Trophoblast cell (in vitro differentiated cells and primary cell): ENCODE measurements at regions not wholly inside any gene's neighbourhood (a gene's known extent, or its start where the extent isn't known, plus 50 kb on each side); places are given as distances from the start of the nearest gene placed in this dataset.

Experiments used
- DNase-seq, 2 donors: peaks; one replicate each; pipeline ENCODE4 v3.0.0-alpha.2; 2016
- H2AFZ ChIP-seq: 2 replicates; pipeline ENCODE4 v1.6.1; 2013; ENCODE audit warnings: low read length, moderate library complexity, mild to moderate bottlenecking; ENCODE audit not compliant: insufficient read depth, poor library complexity
- H2AK5ac ChIP-seq: 2 replicates; pipeline ENCODE4 v1.6.1; 2013; ENCODE audit warnings: mild to moderate bottlenecking, low read length
- H2BK120ac ChIP-seq: 2 replicates; pipeline ENCODE4 v1.6.1; 2013; ENCODE audit warnings: low read length, mild to moderate bottlenecking, moderate library complexity; ENCODE audit not compliant: insufficient read depth, poor library complexity
- H2BK12ac ChIP-seq: 2 replicates; pipeline ENCODE4 v1.6.1; 2013; ENCODE audit warnings: mild to moderate bottlenecking, low read length, moderate library complexity
- H2BK5ac ChIP-seq: 2 replicates; pipeline ENCODE4 v1.6.1; 2013; ENCODE audit warnings: low read length, low read depth, moderate library complexity, mild to moderate bottlenecking; ENCODE audit not compliant: poor library complexity
- H3K14ac ChIP-seq: 2 replicates; pipeline ENCODE4 v1.6.1; 2013; ENCODE audit warnings: mild to moderate bottlenecking, low read length
- H3K18ac ChIP-seq: 2 replicates; pipeline ENCODE4 v1.6.1; 2013; ENCODE audit warnings: mild to moderate bottlenecking, low read length
- H3K23ac ChIP-seq: 2 replicates; pipeline ENCODE4 v1.6.1; 2013; ENCODE audit warnings: low read length
- H3K27ac ChIP-seq: 2 replicates; pipeline ENCODE4 v1.5.1; 2013; ENCODE audit warnings: low read depth, mild to moderate bottlenecking, inconsistent platforms, low read length, moderate library complexity
- H3K27me3 ChIP-seq: 2 replicates; pipeline ENCODE4 v1.6.1; 2013; ENCODE audit warnings: inconsistent platforms, mild to moderate bottlenecking, low read length, moderate library complexity; ENCODE audit not compliant: insufficient read depth
- H3K36me3 ChIP-seq, 2 experiments: 1 replicate in 1 of 2; 2 replicates in 1 of 2; pipeline ENCODE4 v1.6.1; 2013; ENCODE audit warnings: low read length in 2 of 2, mild to moderate bottlenecking in 2 of 2, moderate library complexity in 1 of 2; ENCODE audit not compliant: insufficient read depth in 2 of 2, control insufficient read depth in 1 of 2
- H3K4ac ChIP-seq: 2 replicates; pipeline ENCODE4 v1.6.1; 2013; ENCODE audit warnings: low read depth, mild to moderate bottlenecking, low read length, moderate library complexity
- H3K4me1 ChIP-seq, 2 experiments: 1 replicate in 1 of 2; 2 replicates in 1 of 2; pipeline ENCODE4 v1.6.1; 2013; ENCODE audit warnings: low read length in 2 of 2, mild to moderate bottlenecking in 2 of 2, moderate library complexity in 1 of 2; ENCODE audit not compliant: insufficient read depth in 2 of 2, control insufficient read depth in 1 of 2
- H3K4me2 ChIP-seq: 2 replicates; pipeline ENCODE4 v1.6.1; 2013; ENCODE audit warnings: inconsistent platforms, mild to moderate bottlenecking, low read length, moderate library complexity
- H3K4me3 ChIP-seq: 2 replicates; pipeline ENCODE4 v1.5.1; 2013; ENCODE audit warnings: mild to moderate bottlenecking, low read depth, low read length, inconsistent platforms
- H3K79me1 ChIP-seq: one replicate; pipeline ENCODE4 v1.6.1; 2013; ENCODE audit warnings: low read length
- H3K79me2 ChIP-seq: 2 replicates; pipeline ENCODE4 v1.6.1; 2013; ENCODE audit warnings: low read length, mild to moderate bottlenecking; ENCODE audit not compliant: control insufficient read depth, insufficient read depth, poor library complexity
- H3K9ac ChIP-seq: 2 replicates; pipeline ENCODE4 v1.6.1; 2013; ENCODE audit warnings: mild to moderate bottlenecking, low read length
- H3K9me3 ChIP-seq: 2 replicates; pipeline ENCODE4 v1.6.1; 2013; ENCODE audit warnings: low read depth, mild to moderate bottlenecking, control low read depth, inconsistent platforms, low read length; ENCODE audit not compliant: insufficient read depth
- H4K12ac ChIP-seq: 2 replicates; pipeline ENCODE4 v1.6.1; 2013; ENCODE audit warnings: low read depth, mild to moderate bottlenecking, low read length, moderate library complexity
- H4K8ac ChIP-seq: 2 replicates; pipeline ENCODE4 v1.6.1; 2013; ENCODE audit warnings: low read depth, mild to moderate bottlenecking, low read length, moderate library complexity
- H4K91ac ChIP-seq: one replicate; pipeline ENCODE4 v1.6.1; 2013; ENCODE audit warnings: low read depth, mild to moderate bottlenecking, low read length, moderate library complexity
- WGBS: extraction: QIAGEN DNeasy Blood & Tissue Kit; methylation state at CpG from one replicate; pipeline ENCODE4 v1.1.7; 2013; ENCODE audit warnings: missing lambda C conversion rate; ENCODE audit not compliant: insufficient read length, insufficient coverage; ENCODE audit errors: extremely low coverage; 5-methylcytosine and 5-hydroxymethylcytosine counted together

DNA sequence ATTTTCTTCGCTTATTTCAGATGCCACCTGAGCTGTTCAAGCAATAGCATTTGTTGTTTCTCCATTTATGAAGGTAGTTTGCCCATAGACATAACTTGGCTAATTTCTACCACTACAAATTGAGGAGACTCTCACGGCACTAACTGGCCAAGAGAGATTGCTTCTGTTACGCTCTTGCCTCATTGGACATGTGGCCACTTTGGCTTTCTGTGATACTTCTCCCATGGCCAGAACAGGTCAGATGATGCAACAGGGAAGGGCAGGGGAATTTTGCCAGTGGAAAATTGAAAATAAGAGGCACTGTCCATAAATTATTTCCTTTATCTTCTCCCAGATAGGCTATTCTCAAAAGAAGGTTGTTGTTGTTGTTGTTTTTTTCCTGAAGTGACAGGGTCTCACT, 1633.3 kb upstream of the LRRTM3 start:
- Histone ChIP-seq H3K9me3 (no peaks in the 10 kb centered on the region), H3K23ac (no peak overlapping the region), H4K91ac (no peak overlapping the region), H3K36me3 (no peaks in the 10 kb centered on the region), H2BK120ac (no peak overlapping the region), H3K9ac (no peak overlapping the region), H3K4ac (no peak overlapping the region), H3K18ac (no peak overlapping the region), H4K12ac (no peak overlapping the region), H3K79me1 (no peaks in the 10 kb centered on the region), H4K8ac (no peak overlapping the region), H3K4me2 (no peak overlapping the region), H3K4me1 (no peaks in the 10 kb centered on the region), H2BK12ac (no peak overlapping the region), H3K27me3 (no peaks in the 10 kb centered on the region), H3K4me3 (no peak overlapping the region), H2AFZ (no peak overlapping the region), H3K27ac (no peak overlapping the region), H3K14ac (no peak overlapping the region), H2BK5ac (no peak overlapping the region), H2AK5ac (no peak overlapping the region), H3K79me2 (no peaks in the 10 kb centered on the region)
- WGBS, result no CpG with 5 or more reads among the region's 3 CpGs
- DNase-seq, result no peak

DNA sequence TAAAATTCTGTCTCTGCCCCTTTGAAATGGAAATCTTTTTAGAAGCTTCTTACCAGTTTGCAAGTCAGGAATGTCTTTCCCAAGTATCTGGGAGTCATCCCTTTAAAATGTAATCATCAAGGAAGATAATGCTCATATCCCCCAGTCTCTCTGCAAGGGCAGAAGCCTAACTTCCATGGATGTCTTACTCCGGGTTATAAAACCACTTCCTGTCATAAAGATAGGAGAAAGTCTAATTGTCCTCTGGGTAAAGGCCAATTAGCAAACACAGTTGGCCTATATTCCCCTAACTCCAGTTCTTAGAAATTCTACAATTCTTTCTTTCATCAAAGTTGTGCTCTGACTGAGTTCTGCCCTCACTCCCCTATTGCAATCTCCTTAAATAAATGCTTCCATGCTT, 1631.5 kb upstream of the LRRTM3 start:
- H3K9ac ChIP-seq, result no peak overlapping the region
- H3K4ac ChIP-seq, result no peak overlapping the region
- H3K4me3 ChIP-seq, result no peak overlapping the region
- no peak overlapping the region for H2AFZ ChIP-seq
- H3K27ac ChIP-seq, result no peak overlapping the region
- no peak overlapping the region for H3K4me2 ChIP-seq
- H3K9me3 ChIP-seq, result no peaks in the 10 kb centered on the region
- H3K4me1 ChIP-seq, result no peaks in the 10 kb centered on the region
- H2BK120ac ChIP-seq, result no peak overlapping the region
- no peaks in the 10 kb centered on the region for H3K36me3 ChIP-seq
- H3K79me2 ChIP-seq, result no peaks in the 10 kb centered on the region
- H2BK5ac ChIP-seq, result no peak overlapping the region
- no peak overlapping the region for H2AK5ac ChIP-seq
- WGBS, result no CpG with 5 or more reads among the region's 1 CpG
- no peaks in the 10 kb centered on the region for H3K27me3 ChIP-seq
- no peak overlapping the region for H3K18ac ChIP-seq
- no peak overlapping the region for H4K12ac ChIP-seq
- H4K91ac ChIP-seq, result no peak overlapping the region
- H3K14ac ChIP-seq, result no peak overlapping the region
- no peak overlapping the region for H3K23ac ChIP-seq
- H4K8ac ChIP-seq, result no peak overlapping the region
- no peak overlapping the region for H2BK12ac ChIP-seq
- no peaks in the 10 kb centered on the region for H3K79me1 ChIP-seq
- no peak for DNase-seq

DNA sequence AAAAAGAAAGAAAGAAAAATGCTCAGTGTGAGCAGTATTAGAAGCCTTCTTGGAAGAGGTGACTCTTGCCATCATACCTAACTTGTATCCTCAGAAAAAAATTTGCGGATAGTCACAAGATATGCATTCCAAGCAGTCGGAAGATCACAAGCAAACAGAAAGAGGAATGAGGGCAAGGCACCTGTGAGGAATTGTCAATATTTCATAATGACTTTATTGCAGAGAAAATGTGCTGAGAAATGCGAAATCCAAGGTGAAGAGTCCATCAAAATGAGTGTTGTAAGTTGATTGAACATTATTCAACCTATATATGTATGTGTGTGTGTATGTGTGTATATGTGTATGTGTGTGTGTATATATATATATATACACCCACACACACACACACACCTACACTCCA, 1624.7 kb upstream of the LRRTM3 start:
- Histone ChIP-seq H2AFZ (no peak overlapping the region), H3K27me3 (no peaks in the 10 kb centered on the region), H4K91ac (no peak overlapping the region), H3K4me3 (no peak overlapping the region), H2BK5ac (no peak overlapping the region), H4K8ac (no peak overlapping the region), H4K12ac (no peak overlapping the region), H3K79me2 (no peaks in the 10 kb centered on the region), H2AK5ac (no peak overlapping the region), H3K4ac (no peak overlapping the region), H3K36me3 (no peaks in the 10 kb centered on the region), H3K14ac (no peak overlapping the region), H3K23ac (no peak overlapping the region), H3K4me1 (no peaks in the 10 kb centered on the region), H3K9me3 (no peaks in the 10 kb centered on the region), H3K79me1 (no peaks in the 10 kb centered on the region), H2BK120ac (no peak overlapping the region), H3K18ac (no peak overlapping the region), H3K4me2 (no peak overlapping the region), H3K27ac (no peak overlapping the region), H3K9ac (no peak overlapping the region), H2BK12ac (no peak overlapping the region)
- WGBS, result no CpG with 5 or more reads among the region's 3 CpGs
- no peak for DNase-seq

DNA sequence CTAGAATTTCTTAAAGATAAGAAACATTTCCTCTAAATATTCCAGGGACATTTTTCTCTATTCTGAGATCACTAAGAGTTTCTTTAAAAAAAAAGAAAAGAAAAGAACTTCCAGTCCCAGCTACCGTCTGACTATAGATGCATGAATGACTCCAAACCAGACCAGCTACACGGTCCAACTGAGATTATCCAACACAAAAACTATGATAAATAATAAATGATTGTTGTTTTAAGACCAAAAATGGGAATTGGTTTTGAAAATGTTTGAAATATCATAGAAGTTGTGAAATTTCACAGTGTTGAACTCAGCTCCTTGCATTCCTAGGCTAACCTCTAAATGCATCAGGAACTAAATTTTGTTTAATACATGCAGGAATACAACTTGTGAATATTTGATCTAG, 1619.6 kb upstream of the LRRTM3 start:
- Histone ChIP-seq H4K91ac (no peak overlapping the region), H3K79me2 (no peaks in the 10 kb centered on the region), H3K27ac (no peak overlapping the region), H3K14ac (no peak overlapping the region), H2AFZ (no peak overlapping the region), H4K12ac (no peak overlapping the region), H3K23ac (no peak overlapping the region), H2BK5ac (no peak overlapping the region), H3K79me1 (no peaks in the 10 kb centered on the region), H3K4me3 (no peak overlapping the region), H3K4ac (no peak overlapping the region), H3K9me3 (no peaks in the 10 kb centered on the region), H3K36me3 (no peaks in the 10 kb centered on the region), H4K8ac (no peak overlapping the region), H3K27me3 (no peaks in the 10 kb centered on the region), H3K4me2 (no peak overlapping the region), H3K18ac (no peak overlapping the region), H3K4me1 (no peaks in the 10 kb centered on the region), H2AK5ac (no peak overlapping the region), H2BK12ac (no peak overlapping the region), H3K9ac (no peak overlapping the region), H2BK120ac (no peak overlapping the region)
- WGBS, result no CpG with 5 or more reads among the region's 2 CpGs
- DNase-seq, result no peak

DNA sequence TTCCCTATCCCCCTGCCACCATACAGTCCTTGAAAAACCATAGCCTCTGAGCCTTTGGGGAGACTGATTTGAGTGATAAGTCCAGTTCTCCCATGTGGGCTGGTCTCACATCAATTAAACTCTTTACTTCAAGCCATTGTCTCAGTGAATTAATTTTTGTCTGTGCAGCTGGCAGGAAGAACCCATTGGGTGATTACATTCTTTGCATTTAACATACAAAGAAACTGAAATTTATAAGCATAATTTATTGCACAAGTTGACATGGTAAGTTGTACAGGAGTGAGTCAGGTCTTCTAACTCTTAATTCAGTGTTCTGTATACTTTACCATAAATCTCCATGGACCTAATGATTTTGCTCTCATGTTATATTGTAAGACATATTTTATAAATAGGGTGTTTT, 1613.0 kb upstream of the LRRTM3 start:
- H3K9ac ChIP-seq, result no peak overlapping the region
- H2AK5ac ChIP-seq, result no peak overlapping the region
- no peaks in the 10 kb centered on the region for H3K36me3 ChIP-seq
- no peak overlapping the region for H4K8ac ChIP-seq
- no peak for DNase-seq
- H4K91ac ChIP-seq, result no peak overlapping the region
- H2AFZ ChIP-seq, result no peak overlapping the region
- no peak overlapping the region for H3K4me3 ChIP-seq
- no peak overlapping the region for H2BK120ac ChIP-seq
- no peak overlapping the region for H4K12ac ChIP-seq
- H3K18ac ChIP-seq, result no peak overlapping the region
- no peak overlapping the region for H2BK12ac ChIP-seq
- no peak overlapping the region for H3K27ac ChIP-seq
- H3K79me2 ChIP-seq, result no peaks in the 10 kb centered on the region
- H3K14ac ChIP-seq, result no peak overlapping the region
- H3K23ac ChIP-seq, result no peak overlapping the region
- H3K27me3 ChIP-seq, result no peaks in the 10 kb centered on the region
- no peaks in the 10 kb centered on the region for H3K9me3 ChIP-seq
- no peak overlapping the region for H2BK5ac ChIP-seq
- no peak overlapping the region for H3K4me2 ChIP-seq
- no peaks in the 10 kb centered on the region for H3K79me1 ChIP-seq
- no peak overlapping the region for H3K4ac ChIP-seq
- H3K4me1 ChIP-seq, result no peaks in the 10 kb centered on the region
